ENCODE measurements at regions not wholly inside any gene's neighbourhood (a gene's known extent, or its start where the extent isn't known, plus 50 kb on each side); places are given as distances from the start of the nearest gene placed in this dataset.

DNA sequence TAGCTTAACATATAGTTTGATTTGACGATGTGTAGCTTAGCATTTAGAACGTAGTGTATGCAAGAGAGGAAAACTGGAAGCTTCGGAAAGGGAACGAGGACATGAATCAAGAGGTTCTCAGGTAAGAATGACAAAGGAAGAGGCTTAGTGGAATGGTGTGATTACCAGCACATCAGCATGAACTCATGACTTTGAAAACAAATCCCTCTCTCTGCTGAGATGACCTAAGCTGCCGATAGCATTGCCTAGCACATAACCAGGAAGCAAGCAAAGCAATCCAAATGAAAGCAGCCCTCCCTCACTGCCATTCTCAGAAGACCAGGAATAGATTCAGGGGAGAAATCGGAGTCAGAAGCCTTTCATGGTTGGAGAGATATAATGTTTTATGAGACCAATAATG is 51.3 kb upstream of the CCL1 start:
- Histone ChIP-seq H3K27ac (no peak overlapping the region), H3K27me3 (replicated peaks) (no peaks in the 10 kb centered on the region), H3K36me3 (replicated peaks) (no peaks in the 10 kb centered on the region), H3K4me3 (ENCODE audit: low read depth, low read length) (no peak overlapping the region)
- TF ChIP-seq, protein P1, sequence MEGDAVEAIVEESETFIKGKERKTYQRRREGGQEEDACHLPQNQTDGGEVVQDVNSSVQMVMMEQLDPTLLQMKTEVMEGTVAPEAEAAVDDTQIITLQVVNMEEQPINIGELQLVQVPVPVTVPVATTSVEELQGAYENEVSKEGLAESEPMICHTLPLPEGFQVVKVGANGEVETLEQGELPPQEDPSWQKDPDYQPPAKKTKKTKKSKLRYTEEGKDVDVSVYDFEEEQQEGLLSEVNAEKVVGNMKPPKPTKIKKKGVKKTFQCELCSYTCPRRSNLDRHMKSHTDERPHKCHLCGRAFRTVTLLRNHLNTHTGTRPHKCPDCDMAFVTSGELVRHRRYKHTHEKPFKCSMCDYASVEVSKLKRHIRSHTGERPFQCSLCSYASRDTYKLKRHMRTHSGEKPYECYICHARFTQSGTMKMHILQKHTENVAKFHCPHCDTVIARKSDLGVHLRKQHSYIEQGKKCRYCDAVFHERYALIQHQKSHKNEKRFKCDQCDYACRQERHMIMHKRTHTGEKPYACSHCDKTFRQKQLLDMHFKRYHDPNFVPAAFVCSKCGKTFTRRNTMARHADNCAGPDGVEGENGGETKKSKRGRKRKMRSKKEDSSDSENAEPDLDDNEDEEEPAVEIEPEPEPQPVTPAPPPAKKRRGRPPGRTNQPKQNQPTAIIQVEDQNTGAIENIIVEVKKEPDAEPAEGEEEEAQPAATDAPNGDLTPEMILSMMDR (IDR thresholded peaks at IDR 0.05; ENCODE audit: low read depth, low read length, missing control alignments): no peak
- in situ Hi-C loops (cut with HindIII; ENCODE audit: low pct_ligation_motif_present, low sequenced_read_pairs): no loop called here
- no peak for DNase-seq

DNA sequence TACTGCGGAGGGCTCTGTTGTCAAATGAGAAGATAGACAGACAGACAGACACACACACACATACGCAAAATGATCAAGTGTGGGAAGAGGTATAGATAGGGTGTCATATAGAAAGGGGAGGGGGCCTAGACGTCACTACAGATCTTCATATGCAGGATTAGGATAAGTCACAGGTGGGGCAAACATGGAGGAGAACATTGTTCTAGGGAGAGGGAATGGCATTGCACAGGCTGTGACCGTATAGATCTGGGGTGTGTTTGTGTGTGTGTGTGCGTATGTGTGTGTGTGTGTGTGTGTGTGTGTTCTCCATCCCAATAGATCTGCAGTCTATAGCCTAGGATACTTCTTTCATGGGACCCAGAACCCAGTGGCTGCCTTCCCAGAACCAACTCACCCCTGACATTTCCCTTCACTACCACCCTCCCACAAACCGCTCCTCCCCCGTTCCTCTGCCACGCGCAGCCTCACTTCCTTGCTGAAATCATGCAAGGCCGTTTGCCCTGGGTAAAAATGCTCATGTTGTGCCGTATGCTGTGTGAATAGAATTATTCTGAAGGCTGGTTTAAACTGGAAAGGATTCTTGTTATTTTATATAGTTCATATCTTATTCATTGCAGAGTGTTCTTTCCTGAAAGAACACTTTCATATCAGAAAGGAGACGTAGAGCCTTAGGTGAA is 50.5 kb upstream of the CCL1 start:
- H3K36me3 ChIP-seq (replicated peaks): no peaks in the 10 kb centered on the region
- no peak overlapping the region for H3K27ac ChIP-seq
- no peak for DNase-seq
- no peak overlapping the region for H3K4me3 ChIP-seq (ENCODE audit: low read depth, low read length)
- TF ChIP-seq, protein P1 (IDR thresholded peaks at IDR 0.05; ENCODE audit: low read depth, low read length, missing control alignments): no peak
- in situ Hi-C loops (cut with HindIII; ENCODE audit: low pct_ligation_motif_present, low sequenced_read_pairs): no loop called here
- no peaks in the 10 kb centered on the region for H3K27me3 ChIP-seq (replicated peaks)

DNA sequence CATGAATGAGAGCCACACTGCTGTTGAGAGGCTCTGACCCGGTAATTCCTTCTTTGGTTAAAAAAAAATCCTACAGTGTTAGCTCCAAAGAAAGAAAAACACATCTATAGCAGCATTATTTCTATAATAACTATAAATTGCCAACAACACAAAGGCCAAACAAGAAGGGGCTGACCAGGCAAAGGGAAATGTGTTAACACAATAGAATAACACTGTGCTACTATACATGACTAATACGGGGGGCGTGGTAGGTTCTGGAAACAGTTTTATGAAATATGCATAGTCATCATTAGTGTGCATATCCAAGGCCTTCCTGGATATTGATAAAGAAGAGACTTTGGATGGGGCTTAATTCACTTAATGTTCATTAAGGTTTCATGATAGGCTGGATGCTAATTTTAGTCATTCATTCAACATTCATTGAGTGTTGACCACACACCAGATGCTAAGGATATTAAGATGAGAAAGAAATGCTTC is 50.0 kb upstream of the CCL1 start:
- DNase-seq: no peak
- TF ChIP-seq, protein P1 (IDR thresholded peaks at IDR 0.05; ENCODE audit: low read depth, low read length, missing control alignments): no peak
- Histone ChIP-seq H3K36me3 (replicated peaks) (no peaks in the 10 kb centered on the region), H3K27ac (no peak overlapping the region), H3K27me3 (replicated peaks) (no peaks in the 10 kb centered on the region), H3K4me3 (ENCODE audit: low read depth, low read length) (no peak overlapping the region)
- in situ Hi-C loops (cut with HindIII; ENCODE audit: low pct_ligation_motif_present, low sequenced_read_pairs): no loop called here

Measured in brain microvascular endothelial cell (primary cell).